Ovary (tissue), 3 donors: ENCODE measurements at regions not wholly inside any gene's neighbourhood (a gene's known extent, or its start where the extent isn't known, plus 50 kb on each side); places are given as distances from the start of the nearest gene placed in this dataset.

Source experiments
- EP300 ChIP-seq: sonication (generic); formaldehyde crosslinking; IDR thresholded peaks from one replicate; pipeline ENCODE4 v1.6.1; 2017; ENCODE audit warnings: antibody characterized with exemption
- POLR2A ChIP-seq: fragments of 450-650 bp; IDR thresholded peaks from one replicate; pipeline ENCODE4 v1.6.1; 2017; ENCODE audit warnings: antibody characterized with exemption, mild to moderate bottlenecking, moderate library complexity
- TF ChIP-seq, protein P1 (sequence below), 3 donors: fragments of 450-650 bp in 2 of 3; fragments of 200-600 bp in 1 of 3; IDR thresholded peaks; one replicate each; pipeline versions ENCODE4 v1.5.1 to v1.8.0; 2016 to 2022; ENCODE audit warnings: antibody characterized with exemption in 3 of 3, mild to moderate bottlenecking in 1 of 3
- donor health status: DM: no; HTN: no; CAD: no.

GRCh38 chr2:198498516-198498915 lies 694.1 kb downstream of the PLCL1 start:
- TF ChIP-seq, protein P1, sequence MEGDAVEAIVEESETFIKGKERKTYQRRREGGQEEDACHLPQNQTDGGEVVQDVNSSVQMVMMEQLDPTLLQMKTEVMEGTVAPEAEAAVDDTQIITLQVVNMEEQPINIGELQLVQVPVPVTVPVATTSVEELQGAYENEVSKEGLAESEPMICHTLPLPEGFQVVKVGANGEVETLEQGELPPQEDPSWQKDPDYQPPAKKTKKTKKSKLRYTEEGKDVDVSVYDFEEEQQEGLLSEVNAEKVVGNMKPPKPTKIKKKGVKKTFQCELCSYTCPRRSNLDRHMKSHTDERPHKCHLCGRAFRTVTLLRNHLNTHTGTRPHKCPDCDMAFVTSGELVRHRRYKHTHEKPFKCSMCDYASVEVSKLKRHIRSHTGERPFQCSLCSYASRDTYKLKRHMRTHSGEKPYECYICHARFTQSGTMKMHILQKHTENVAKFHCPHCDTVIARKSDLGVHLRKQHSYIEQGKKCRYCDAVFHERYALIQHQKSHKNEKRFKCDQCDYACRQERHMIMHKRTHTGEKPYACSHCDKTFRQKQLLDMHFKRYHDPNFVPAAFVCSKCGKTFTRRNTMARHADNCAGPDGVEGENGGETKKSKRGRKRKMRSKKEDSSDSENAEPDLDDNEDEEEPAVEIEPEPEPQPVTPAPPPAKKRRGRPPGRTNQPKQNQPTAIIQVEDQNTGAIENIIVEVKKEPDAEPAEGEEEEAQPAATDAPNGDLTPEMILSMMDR (IDR thresholded peaks at IDR 0.05): no peak
- no peak for TF ChIP-seq POLR2A
- no peak for TF ChIP-seq EP300
